22Rv1 (cell line): ENCODE measurements at regions not wholly inside any gene's neighbourhood (a gene's known extent, or its start where the extent isn't known, plus 50 kb on each side); places are given as distances from the start of the nearest gene placed in this dataset.

ENCODE experiments used
- CTCF ChIP-seq: fragments of 450-650 bp; IDR thresholded peaks from 2 replicates; pipeline ENCODE4 v1.5.1; 2017; ENCODE audit warnings: mild to moderate bottlenecking
- ZFX ChIP-seq: fragments of 450-650 bp; IDR thresholded peaks from 2 replicates; pipeline ENCODE4 v1.6.1; 2017; ENCODE audit warnings: antibody characterized with exemption, borderline replicate concordance

GRCh38 chr7:88484551-88484950 is 177.9 kb upstream of the STEAP4 start:
- TF ChIP-seq CTCF (no peak), ZFX (no peak)
